ENCODE measurements at regions not wholly inside any gene's neighbourhood (a gene's known extent, or its start where the extent isn't known, plus 50 kb on each side); places are given as distances from the start of the nearest gene placed in this dataset.

- no peak for TF ChIP-seq CTCF (IDR thresholded peaks at IDR 0.05; ENCODE audit: control insufficient read depth, insufficient read depth, low read depth, low read length, missing control alignments)
- DNase-seq (ENCODE audit: low read depth) = no peak
- no peak overlapping the region for H3K4me3 ChIP-seq (ENCODE audit: control insufficient read depth, low read depth, low read length)
Measured at GRCh38 chr3:194757647-194758061, 72.0 kb downstream of the FAM43A start.

- no peak for DNase-seq (ENCODE audit: low read depth)
- no peak for TF ChIP-seq CTCF (IDR thresholded peaks at IDR 0.05; ENCODE audit: control insufficient read depth, insufficient read depth, low read depth, low read length, missing control alignments)
- no peak overlapping the region for H3K4me3 ChIP-seq (ENCODE audit: control insufficient read depth, low read depth, low read length)
Measured at GRCh38 chr3:194758716-194759115, 73.0 kb downstream of the FAM43A start.

GRCh38 chr3:194760494-194761137, 74.9 kb downstream of the FAM43A start:
- no peak for TF ChIP-seq CTCF (IDR thresholded peaks at IDR 0.05; ENCODE audit: control insufficient read depth, insufficient read depth, low read depth, low read length, missing control alignments)
- H3K4me3 ChIP-seq (ENCODE audit: control insufficient read depth, low read depth, low read length) = no peak overlapping the region
- no peak for DNase-seq (ENCODE audit: low read depth)

- no peak for DNase-seq (ENCODE audit: low read depth)
- H3K4me3 ChIP-seq (ENCODE audit: control insufficient read depth, low read depth, low read length) = no peak overlapping the region
- no peak for TF ChIP-seq CTCF (IDR thresholded peaks at IDR 0.05; ENCODE audit: control insufficient read depth, insufficient read depth, low read depth, low read length, missing control alignments)
Measured at GRCh38 chr3:194761384-194761783, 75.7 kb downstream of the FAM43A start.

GRCh38 chr3:194766845-194767244, 81.2 kb downstream of the FAM43A start:
- no peak for DNase-seq (ENCODE audit: low read depth)
- no peak overlapping the region for H3K4me3 ChIP-seq (ENCODE audit: control insufficient read depth, low read depth, low read length)
- TF ChIP-seq CTCF (IDR thresholded peaks at IDR 0.05; ENCODE audit: control insufficient read depth, insufficient read depth, low read depth, low read length, missing control alignments) = no peak

- TF ChIP-seq CTCF (IDR thresholded peaks at IDR 0.05; ENCODE audit: control insufficient read depth, insufficient read depth, low read depth, low read length, missing control alignments) = no peak
- H3K4me3 ChIP-seq (ENCODE audit: control insufficient read depth, low read depth, low read length) = no peak overlapping the region
- no peak for DNase-seq (ENCODE audit: low read depth)
Measured at GRCh38 chr3:194767446-194768207, 81.9 kb downstream of the FAM43A start.

All from AG09309 (cell line).